Stimulated activated CD4-positive, alpha-beta T cell treated with anti-CD3 and anti-CD28 coated beads, Interleukin-15, amount 100 ng/mL, for 1 hour (primary cell): ENCODE measurements at regions not wholly inside any gene's neighbourhood (a gene's known extent, or its start where the extent isn't known, plus 50 kb on each side); places are given as distances from the start of the nearest gene placed in this dataset.

ENCODE experiments used
- DNase-seq, 2 donors: peaks; one replicate each; pipeline ENCODE4 v3.0.0-alpha.2; 2020; ENCODE audit warnings: low read depth in 1 of 2, low spot score in 1 of 2

GRCh38 chr15:89421219-89421618 lies 75.2 kb downstream of the RHCG start:
- no peak for DNase-seq

GRCh38 chr15:89419370-89419984 lies 76.9 kb downstream of the RHCG start:
- DNase-seq: no peak

GRCh38 chr15:89417206-89417725 lies 79.1 kb downstream of the RHCG start:
- no peak for DNase-seq

- DNase-seq: peak; percentile 32 to 62
These were observed 79.8 kb downstream of the RHCG start for GRCh38 chr15:89416339-89417183.

- no peak for DNase-seq
These were observed 79.9 kb upstream of the POLG start for GRCh38 chr15:89414571-89414970.

- no peak for DNase-seq
These were observed 79.3 kb upstream of the POLG start for GRCh38 chr15:89413877-89414276.

- no peak for DNase-seq
These were observed 78.3 kb upstream of the POLG start for GRCh38 chr15:89412905-89413411.

GRCh38 chr15:89410039-89410435 lies 75.4 kb upstream of the POLG start:
- DNase-seq: no peak

GRCh38 chr15:89409184-89410038 lies 74.8 kb upstream of the POLG start:
- DNase-seq: no peak

GRCh38 chr15:89408372-89409183 lies 74.0 kb upstream of the POLG start:
- DNase-seq: no peak

GRCh38 chr15:89406940-89407607 lies 72.5 kb upstream of the POLG start:
- DNase-seq: no peak

- no peak for DNase-seq
These were observed 71.8 kb upstream of the POLG start for GRCh38 chr15:89406218-89406939.

- DNase-seq: no peak
These were observed 70.9 kb upstream of the POLG start for GRCh38 chr15:89405494-89405893.

GRCh38 chr15:89404023-89404422 lies 69.4 kb upstream of the POLG start:
- no peak for DNase-seq

- no peak for DNase-seq
These were observed 67.8 kb upstream of the POLG start for GRCh38 chr15:89402518-89402805.

GRCh38 chr15:89401631-89402517 lies 67.2 kb upstream of the POLG start:
- DNase-seq: no peak

GRCh38 chr15:89400782-89401545 lies 66.3 kb upstream of the POLG start:
- DNase-seq: no peak
